ENCODE measurements at regions not wholly inside any gene's neighbourhood (a gene's known extent, or its start where the extent isn't known, plus 50 kb on each side); places are given as distances from the start of the nearest gene placed in this dataset.

GRCh38 chr6:150738092-150738629 lies 127.3 kb upstream of the MTHFD1L start:
- H3K4me1 ChIP-seq (ENCODE audit: insufficient read depth), result no peaks in the 10 kb centered on the region
- no peaks in the 10 kb centered on the region for H3K9me3 ChIP-seq
- TF ChIP-seq POLR2A (IDR thresholded peaks at IDR 0.05), result no peak
- TF ChIP-seq CTCF (IDR thresholded peaks at IDR 0.05), result no peak
- TF ChIP-seq EP300 (IDR thresholded peaks at IDR 0.05), result no peak
- DNase-seq, result no peak
- H3K36me3 ChIP-seq, result no peaks in the 10 kb centered on the region
- WGBS, 3 donors, result 84 to 89% (median 88%) methylated on average over 6 of the region's 6 CpGs
- no peak overlapping the region for H3K27ac ChIP-seq
- intact Hi-C loops (cut with DNase I), result no loop called here
- no peak overlapping the region for H3K4me3 ChIP-seq
- no peaks in the 10 kb centered on the region for H3K27me3 ChIP-seq

- H3K36me3 ChIP-seq, result no peaks in the 10 kb centered on the region
- no peaks in the 10 kb centered on the region for H3K9me3 ChIP-seq
- H3K4me3 ChIP-seq, result no peak overlapping the region
- H3K27ac ChIP-seq, result no peak overlapping the region
- 81 to 86% (median 83%) methylated on average over 2 of the region's 2 CpGs for WGBS, 3 donors
- TF ChIP-seq CTCF (IDR thresholded peaks at IDR 0.05), result no peak
- no peak for TF ChIP-seq EP300 (IDR thresholded peaks at IDR 0.05)
- TF ChIP-seq POLR2A (IDR thresholded peaks at IDR 0.05), result no peak
- H3K27me3 ChIP-seq, result no peaks in the 10 kb centered on the region
- intact Hi-C loops (cut with DNase I), result no loop called here
- no peaks in the 10 kb centered on the region for H3K4me1 ChIP-seq (ENCODE audit: insufficient read depth)
- DNase-seq, result no peak
Observed at GRCh38 chr6:150739711-150740349, 125.7 kb upstream of the MTHFD1L start.

GRCh38 chr6:150740453-150740852 lies 125.0 kb upstream of the MTHFD1L start:
- TF ChIP-seq CTCF (IDR thresholded peaks at IDR 0.05) (no peak), POLR2A (IDR thresholded peaks at IDR 0.05) (no peak), EP300 (IDR thresholded peaks at IDR 0.05) (no peak)
- Histone ChIP-seq H3K4me3 (no peak overlapping the region), H3K9me3 (no peaks in the 10 kb centered on the region), H3K4me1 (ENCODE audit: insufficient read depth) (no peaks in the 10 kb centered on the region), H3K27me3 (no peaks in the 10 kb centered on the region), H3K27ac (no peak overlapping the region), H3K36me3 (no peaks in the 10 kb centered on the region)
- intact Hi-C loops (cut with DNase I), result no loop called here
- 63 to 66% (median 63%) methylated on average over 8 of the region's 8 CpGs for WGBS, 3 donors
- no peak for DNase-seq

- no peak overlapping the region for H3K4me3 ChIP-seq
- no peak overlapping the region for H3K27ac ChIP-seq
- no peak for DNase-seq
- 75 to 88% (median 76%) methylated on average over 6 of the region's 6 CpGs for WGBS, 3 donors
- H3K27me3 ChIP-seq, result no peaks in the 10 kb centered on the region
- TF ChIP-seq CTCF (IDR thresholded peaks at IDR 0.05) (no peak), EP300 (IDR thresholded peaks at IDR 0.05) (no peak), POLR2A (IDR thresholded peaks at IDR 0.05) (no peak)
- no peaks in the 10 kb centered on the region for H3K36me3 ChIP-seq
- H3K4me1 ChIP-seq (ENCODE audit: insufficient read depth), result peaks cover 3% of the 10 kb centered on the region
- intact Hi-C loops (cut with DNase I), result no loop called here
- H3K9me3 ChIP-seq, result no peaks in the 10 kb centered on the region
Observed at GRCh38 chr6:150741633-150742200, 123.8 kb upstream of the MTHFD1L start.
